HG02970 (cell line): ENCODE measurements at regions not wholly inside any gene's neighbourhood (a gene's known extent, or its start where the extent isn't known, plus 50 kb on each side); places are given as distances from the start of the nearest gene placed in this dataset.
"Not testable (repeated sequence)": the region's sequence is repeated elsewhere in the genome, so short reads cannot be mapped to it uniquely, and the experiment has no call there.

Source experiments
- ATAC-seq: cut with Tn5 transposase; IDR thresholded peaks from one replicate; pipeline ENCODE4 v1.9.1; 2021; ENCODE audit warnings: mild to moderate bottlenecking, moderate library complexity, moderate number of reproducible peaks; ENCODE audit not compliant: unreplicated experiment, low FRiP score

DNA sequence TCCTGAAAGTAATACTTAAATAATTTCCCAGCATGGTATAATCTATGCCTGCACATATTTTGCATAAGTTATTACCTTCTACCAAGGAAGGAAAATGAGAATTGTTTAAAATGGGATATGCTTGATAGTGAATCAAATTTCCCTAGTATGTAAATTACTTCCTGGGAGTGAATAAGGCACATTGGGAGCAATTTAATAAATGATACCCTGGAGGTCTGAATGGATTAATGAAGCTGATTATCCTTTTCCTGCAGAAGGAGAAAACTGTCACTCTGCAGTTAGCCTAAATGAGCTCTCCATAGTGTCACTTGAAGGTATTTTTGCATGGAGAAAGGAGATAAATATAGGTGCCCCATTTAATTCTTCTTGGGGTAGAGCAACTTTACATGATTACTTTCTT lies 2212.0 kb downstream of the PCDH7 start:
- no peak for ATAC-seq

DNA sequence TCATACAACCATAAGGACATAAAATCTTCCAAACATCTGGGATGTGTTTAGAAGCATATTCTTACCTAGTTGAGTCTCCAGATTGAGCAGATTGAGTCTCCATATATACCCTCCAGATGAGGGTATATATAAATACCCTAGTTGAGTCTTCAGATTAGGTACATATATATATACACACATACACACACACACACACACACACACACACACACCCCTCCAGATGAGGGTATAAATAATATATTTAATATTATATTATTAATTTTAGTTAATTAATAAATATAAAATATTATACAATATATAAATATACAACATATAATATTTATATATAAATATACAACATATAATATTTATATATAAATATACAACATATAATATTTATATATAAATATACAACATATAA lies 2219.1 kb downstream of the PCDH7 start:
- ATAC-seq: not testable (repeated sequence)

DNA sequence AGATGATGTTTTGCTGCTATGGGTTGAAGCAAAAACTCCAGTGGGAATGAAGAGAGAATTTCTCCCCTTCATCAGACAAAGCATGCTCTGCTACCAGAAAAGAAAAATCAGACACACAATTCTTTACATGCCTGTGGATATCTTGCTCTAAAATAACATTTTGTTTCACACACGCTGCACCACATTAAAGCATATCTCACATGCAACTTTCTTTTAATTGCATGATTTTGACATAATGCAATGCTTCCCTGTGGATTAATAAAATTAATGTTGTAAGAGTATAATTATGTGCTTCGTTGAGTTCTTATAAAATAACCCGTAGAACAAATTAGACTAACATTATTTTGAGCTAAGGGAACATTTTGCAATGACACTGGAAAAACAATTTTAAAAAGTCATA lies 2230.7 kb downstream of the PCDH7 start:
- no peak for ATAC-seq

DNA sequence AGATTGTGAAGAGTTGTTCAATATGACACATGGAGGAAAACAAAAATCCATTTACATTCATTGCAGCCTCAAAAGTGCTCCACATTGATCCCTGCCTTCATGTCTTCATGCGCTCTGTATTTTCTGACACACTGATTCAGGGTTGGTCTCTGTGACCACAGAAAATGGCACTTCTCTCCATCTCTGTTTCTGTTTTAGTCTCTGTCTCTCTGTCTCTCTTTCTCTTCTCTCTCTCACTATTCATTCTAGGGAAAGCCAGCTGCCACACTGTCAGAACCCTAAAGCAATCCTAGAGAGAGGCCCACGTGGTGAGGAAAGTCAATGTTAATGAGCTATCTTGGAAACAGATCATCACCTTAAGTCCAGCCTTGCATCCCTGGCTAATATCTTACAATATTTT lies 2238.4 kb downstream of the PCDH7 start:
- no peak for ATAC-seq

DNA sequence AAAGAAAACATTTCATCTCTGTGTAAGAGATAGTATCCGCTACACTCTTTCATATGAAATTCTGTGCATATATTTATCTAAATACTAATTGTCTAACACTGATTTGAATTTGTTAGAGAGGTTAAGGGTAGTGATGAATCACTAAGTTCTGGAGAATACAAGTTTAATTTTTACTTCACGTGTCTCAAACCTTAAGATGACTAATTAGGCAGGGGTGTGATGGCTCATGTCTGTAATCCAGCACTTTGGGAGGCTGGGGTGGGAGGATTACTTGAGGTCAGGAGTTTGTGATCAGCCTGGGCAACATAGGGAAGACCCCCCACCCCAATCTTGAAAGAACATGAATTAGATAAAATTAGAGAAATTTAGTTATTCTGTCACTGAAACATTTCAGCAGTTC lies 2241.9 kb downstream of the PCDH7 start:
- no peak for ATAC-seq

DNA sequence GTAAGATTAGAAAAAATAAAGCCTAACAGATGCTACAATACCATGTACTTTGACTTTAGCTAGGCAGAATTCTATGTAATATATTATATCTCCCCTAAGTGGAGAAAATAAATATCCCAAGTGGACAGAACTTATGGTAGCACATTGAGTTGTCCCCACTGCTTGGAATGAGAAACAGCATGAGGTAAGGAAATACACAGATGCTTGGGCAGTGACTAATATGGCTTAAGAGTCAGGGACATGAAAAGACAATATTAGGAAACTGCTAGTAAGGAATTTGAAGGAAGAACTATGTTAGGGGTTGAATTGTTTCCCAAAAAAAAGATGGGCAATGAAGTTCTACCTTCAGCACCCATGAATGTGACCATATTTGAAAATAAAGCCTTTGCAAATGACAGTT lies 2265.1 kb downstream of the PCDH7 start:
- ATAC-seq: no peak

DNA sequence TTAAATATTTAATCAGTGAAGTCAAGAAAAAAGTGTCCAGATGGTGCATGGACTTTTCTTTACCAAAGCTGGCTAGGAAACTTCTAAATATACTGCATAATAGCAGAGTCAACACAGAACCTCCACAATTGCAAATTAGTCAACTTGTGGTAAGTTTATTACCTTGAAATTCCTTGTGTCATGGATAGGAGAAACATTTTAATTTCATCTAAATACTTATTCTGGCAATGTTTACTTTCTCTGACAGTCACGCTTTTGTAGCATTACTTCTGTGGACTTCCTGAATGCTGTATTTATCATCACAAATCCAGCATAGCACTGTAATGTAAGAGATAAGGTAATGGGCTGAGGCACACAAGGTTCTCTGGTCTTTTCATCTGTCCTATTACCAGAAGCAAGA lies 2266.1 kb downstream of the PCDH7 start:
- ATAC-seq: no peak

DNA sequence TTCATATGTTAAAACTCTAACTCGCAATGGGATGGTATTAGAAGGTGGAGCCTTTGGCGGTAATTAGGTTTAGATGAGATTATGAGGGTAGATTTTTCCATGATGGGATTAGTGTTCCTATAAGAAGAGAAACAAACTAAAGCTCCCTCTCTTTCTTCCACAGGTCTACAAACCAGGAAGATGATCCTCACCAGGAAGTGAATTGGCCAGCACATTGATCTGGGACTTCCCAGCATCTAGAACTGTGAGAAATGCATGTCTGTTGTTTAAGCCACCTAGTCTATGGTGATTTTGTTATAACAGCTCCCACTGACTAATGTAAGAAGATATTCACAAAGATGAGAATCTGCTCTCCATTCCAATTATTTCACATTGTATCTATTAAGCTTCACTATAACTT lies 2266.9 kb downstream of the PCDH7 start:
- no peak for ATAC-seq

DNA sequence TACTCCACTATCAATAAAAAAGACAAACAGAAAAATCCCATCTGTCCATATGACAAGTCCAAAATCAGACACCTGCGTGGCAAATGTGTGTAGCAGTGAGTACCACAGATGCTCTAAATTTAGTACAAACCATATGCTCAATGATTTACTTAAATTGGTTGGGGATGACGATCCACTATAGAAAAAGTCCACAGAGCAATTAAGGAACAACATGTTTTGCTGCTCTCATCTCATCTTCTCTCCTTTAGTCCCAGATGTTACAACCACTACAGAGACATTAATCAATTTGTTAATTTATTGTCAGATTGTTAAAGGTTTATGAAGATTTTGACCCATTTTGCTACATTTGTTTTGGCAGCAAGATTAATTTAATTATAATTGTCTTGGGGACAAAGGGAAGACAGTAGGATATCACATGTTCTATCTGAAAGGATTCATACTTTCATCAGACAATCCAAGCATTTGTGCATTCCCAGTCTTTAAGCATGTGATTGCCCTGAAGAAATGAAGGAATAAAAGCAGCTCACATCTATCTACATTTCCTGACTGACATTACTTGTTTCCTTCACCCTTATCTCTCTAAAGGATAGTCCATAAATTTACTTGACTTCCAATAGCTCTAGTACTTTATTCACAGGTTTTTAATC lies 2268.1 kb downstream of the PCDH7 start:
- ATAC-seq: no peak

DNA sequence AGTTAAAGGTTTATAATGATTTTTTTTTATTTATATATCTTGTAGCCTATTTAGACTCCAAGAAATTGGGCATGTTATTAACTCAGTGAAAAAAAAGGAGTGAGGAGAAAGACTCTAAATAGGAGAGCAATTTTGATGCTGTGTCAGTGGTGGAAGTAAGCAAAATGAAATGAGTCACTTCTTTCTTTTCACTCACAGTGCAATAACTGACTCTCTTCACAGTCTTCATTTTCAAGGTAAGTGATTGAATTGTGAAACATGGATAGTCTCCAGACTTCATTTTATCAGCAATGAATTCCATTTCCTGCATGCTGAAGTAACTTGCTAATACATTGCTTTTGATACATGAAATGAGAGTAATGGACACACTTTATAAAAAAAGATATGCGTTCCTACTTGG lies 2271.5 kb downstream of the PCDH7 start:
- ATAC-seq: no peak

DNA sequence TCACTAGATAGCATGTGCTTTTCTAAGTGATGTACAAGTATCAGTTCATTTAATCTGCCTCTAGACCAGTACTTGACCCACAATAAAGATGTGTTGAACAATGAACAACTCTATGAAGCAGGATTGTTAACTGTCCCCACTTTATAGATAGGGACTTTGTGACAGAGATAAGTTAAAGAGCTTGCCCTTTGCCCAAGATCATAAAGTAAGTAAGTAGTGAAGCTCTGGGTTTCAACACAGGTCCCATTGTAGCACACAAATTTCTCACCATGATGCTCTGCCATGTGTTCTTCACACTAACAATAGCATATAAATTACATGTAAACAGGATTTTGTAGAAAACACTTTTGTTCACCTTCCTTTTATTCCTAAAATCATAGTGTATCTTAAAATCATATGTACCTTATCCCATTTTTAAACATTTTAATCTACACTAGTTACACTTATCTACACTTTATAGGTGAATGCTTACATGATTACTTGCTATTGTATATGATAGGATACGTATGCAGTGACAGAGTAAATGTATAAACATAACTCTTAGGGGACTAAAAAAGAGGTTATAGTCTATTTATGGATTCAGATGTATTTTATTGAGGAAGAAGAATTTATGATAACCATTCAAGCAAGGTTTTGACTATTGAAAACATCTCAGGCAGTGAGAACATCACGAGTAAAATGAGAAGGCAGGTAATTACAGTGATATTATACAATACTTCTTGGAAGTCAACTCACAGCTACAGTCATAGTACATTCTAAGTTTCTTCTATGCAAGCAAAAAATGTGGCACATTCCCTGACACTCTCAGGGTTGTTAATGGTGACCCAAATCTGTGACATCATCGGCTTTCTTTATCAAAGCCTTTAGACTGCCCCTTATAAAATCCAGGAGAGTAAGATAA lies 2275.1 kb downstream of the PCDH7 start:
- no peak for ATAC-seq

DNA sequence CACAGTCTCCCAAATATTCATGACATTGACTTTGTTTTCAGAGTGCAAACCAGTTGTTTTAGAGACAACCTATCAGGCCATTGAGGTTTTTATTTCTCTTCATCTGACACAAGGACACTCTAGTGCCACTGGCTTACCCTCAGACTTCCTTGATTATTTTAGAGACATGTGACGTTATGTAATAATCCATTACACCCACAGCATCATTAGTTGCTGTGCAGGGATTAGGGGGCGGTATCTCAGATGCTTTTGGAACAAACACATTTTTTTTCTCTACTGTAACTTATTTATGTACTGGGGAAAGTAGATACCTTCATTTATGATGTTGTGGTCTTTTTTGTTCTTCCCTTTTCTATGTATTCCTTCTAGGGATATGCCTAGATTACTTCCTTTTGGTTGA lies 2293.1 kb downstream of the PCDH7 start:
- no peak for ATAC-seq

DNA sequence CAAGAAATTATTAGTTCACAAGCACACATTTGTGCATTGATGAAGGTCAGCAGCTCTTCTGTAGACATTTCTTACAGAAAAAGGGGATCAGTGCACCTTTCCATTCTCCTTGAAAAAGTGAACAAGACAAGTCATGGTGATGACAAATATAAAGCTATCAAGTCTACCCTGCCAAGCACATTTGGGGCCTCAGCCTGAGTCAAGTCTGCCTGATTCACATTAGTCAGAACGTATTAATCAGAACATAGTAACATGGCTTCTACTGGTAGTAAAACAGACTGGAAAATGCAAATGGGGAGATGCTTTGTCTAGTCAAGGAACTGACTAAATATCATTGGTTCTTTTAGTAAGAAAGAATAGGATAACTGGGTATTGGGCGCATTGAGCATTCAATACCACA lies 2305.1 kb downstream of the PCDH7 start:
- no peak for ATAC-seq

DNA sequence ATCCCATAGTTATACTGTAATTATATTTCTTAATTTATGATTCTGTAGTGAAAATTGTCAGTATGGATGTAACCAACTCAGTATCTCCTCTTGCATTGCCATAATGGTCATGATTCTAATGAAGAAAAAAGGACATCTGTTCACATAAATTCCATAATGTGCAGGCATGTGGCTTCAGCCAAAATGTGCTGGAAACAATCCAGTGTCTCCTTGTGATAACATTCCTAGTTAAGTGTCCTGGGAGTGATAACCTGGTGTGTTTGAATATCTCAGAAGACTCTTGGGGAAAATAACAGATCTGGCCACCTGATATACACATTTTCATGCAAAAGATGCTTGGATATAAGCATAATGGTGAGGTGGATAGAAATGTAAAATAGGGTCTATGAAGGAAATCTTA lies 2309.8 kb downstream of the PCDH7 start:
- ATAC-seq: no peak

DNA sequence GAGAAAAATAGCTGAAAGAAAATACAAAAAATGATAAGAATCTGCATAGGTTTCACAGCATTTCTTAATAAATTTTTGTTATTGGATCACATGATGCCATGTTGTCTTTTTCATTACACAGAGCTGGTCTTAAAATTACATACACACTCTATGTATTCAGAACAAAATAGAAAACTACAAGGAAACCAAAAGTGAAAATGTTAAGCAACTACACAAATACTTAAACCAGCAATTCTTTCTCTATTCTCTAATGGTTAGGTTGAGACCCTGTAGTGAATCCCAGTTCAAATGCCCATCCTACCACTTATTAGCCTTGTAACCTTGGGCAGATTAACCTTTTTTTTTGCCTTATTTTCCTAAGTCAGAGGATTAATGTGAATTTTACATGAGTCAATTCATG lies 2311.2 kb downstream of the PCDH7 start:
- no peak for ATAC-seq

DNA sequence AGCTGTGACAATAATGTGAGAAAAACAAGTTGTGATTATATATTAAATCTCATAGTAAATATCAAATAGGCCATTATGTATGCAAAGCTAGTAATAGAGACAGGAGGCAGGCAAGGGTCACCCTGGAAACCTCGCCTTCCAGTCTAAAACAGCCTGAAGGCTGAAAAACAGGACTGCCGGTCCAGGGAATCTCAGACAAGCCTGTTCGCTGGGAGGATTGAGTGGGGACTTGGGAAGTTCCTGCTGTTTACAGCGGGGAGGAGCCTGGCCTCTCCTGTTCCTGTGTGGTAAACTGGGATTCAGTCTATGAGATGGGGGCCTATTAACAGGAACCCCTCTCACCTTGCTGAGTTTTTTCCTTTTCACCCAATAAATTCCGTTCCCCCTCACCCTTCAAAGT lies 2317.3 kb downstream of the PCDH7 start:
- no peak for ATAC-seq

DNA sequence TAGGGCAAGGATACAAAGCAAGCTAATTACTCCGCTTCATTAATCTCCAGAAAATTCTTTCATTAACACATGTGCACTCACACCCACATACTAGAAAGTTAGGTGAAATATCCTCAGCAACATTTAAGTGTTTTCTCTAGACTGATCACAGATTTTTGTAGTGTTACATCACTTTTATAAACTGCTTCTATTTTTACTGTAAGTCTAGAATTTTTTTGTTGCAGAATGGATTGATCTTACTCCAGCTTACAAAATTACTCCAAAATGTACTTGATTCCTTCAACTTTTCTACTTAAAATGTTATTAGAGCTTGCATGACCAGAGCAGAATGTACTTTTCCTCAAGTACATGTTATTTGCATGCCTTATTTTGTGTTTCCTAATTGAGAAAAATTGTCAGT lies 2325.2 kb downstream of the PCDH7 start:
- no peak for ATAC-seq

DNA sequence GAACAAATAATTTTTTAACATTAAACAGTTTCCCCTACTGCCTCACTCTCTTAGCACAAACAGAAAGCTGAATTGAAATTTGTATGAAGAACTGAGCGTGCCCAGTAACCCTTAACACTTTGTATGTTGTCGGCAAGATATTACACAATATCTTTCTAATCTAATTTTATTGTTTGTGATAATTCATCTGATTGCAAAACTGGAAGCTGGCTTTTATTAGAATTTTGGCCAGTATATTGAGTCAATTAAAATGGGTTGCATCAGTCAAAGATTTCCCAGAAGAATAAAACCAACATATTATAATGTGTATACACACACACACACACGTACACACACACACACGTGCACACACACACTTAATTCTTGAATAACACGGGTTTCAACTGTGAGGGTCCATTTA lies 2332.1 kb downstream of the PCDH7 start:
- ATAC-seq: no peak

DNA sequence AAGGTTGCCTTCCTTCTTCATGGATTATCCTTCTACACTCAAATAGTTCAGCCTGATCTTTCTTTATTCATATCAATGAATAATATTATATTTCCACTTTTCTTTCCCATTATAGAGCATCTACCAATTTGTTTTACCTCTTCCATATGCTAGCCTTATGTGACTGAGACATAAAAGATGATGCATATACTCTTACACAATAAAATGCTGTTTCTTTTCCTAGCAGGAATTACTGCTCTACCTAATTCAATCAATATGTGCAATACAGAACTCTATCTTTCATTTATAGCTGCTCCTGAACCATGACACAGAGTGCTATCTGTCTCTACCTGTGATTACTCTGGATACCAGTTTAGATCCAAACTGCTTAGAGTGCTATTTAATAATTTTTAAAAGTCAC lies 2334.0 kb downstream of the PCDH7 start:
- no peak for ATAC-seq

DNA sequence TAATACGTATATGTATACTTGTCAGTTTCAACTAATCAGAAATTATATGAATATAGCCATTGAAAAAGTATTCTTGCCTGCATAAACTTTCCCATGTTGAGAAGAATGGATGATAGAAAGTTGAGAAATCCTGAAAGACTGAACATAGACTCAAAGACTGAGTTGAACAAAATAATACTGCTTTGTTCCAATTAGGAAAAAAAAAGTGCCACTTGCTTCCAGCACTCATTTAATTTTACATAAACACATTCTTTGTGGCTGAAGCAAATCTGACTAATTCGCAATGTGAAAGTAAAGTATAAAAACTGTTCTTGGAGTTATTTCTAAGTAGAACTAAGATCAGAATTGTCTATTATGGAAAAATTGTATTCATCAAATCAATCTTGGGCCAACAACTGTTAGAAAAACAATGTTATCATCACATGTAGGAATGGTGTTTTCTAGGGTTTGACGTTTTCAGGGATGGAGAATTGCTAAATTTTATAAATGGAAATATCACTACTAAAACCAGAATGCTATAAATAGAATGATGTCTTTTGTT lies 2334.6 kb downstream of the PCDH7 start:
- ATAC-seq: no peak

DNA sequence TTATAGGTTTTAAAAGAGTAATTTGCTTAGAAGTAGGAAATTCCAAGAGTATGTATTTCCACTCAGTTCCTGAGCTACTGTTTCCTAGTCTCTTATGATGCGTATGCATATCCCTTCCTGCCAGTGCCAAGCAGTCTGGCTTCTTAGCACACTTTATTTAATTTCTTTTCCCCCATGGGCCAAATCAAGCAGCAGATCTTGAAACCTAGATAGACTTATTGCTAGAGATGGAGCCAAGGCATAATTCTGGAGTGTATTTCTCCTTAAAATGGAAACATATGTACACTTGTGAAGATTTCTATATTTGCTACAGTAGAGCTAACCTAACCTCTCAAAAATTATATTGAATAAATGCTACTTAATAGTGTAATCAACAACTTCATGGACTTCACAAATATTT lies 2337.6 kb downstream of the PCDH7 start:
- ATAC-seq: no peak

DNA sequence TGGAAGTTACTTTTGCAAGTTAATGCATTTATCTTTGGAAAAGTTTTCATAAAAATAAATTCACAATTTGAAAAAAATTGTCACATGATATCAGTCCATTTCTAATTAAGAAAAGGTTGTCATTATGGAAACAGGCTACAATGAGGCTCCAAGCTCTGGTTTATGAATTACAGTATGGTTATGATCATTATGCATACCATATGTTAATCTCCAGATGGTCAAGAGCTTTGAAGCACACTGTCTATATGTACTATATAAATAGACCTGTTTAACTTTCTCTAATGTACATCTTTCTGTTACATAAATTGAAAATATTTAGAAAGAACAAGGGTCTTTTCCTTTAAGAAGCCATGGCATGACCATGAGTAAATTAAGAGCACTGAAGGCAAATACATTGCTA lies 2338.8 kb downstream of the PCDH7 start:
- ATAC-seq: no peak
